Upper lobe of right lung (tissue), 1 donor: ENCODE measurements at regions not wholly inside any gene's neighbourhood (a gene's known extent, or its start where the extent isn't known, plus 50 kb on each side); places are given as distances from the start of the nearest gene placed in this dataset.

Experiments
- ATAC-seq: fragments of 200-7000 bp; cut with Tn5 transposase; one replicate; pipeline ENCODE4 v1.9.1; 2020; ENCODE audit warnings: mild to moderate bottlenecking, moderate library complexity
- DNase-seq: peaks from one replicate; pipeline ENCODE4 v3.0.0-alpha.2; 2020
- H3K27ac ChIP-seq: fragments of 200-600 bp; one replicate; pipeline ENCODE4 v1.8.0; 2022
- H3K27me3 ChIP-seq: fragments of 200-600 bp; one replicate; pipeline ENCODE4 v1.8.0; 2022; ENCODE audit warnings: mild to moderate bottlenecking
- H3K36me3 ChIP-seq: fragments of 200-600 bp; one replicate; pipeline ENCODE4 v1.8.0; 2022
- H3K4me1 ChIP-seq: fragments of 200-600 bp; one replicate; pipeline ENCODE4 v1.8.0; 2022
- H3K4me3 ChIP-seq: fragments of 200-600 bp; one replicate; pipeline ENCODE4 v1.8.0; 2022; ENCODE audit warnings: mild to moderate bottlenecking
- H3K9me3 ChIP-seq: fragments of 200-600 bp; one replicate; pipeline ENCODE4 v1.8.0; 2022
- CTCF ChIP-seq: fragments of 200-600 bp; IDR thresholded peaks from one replicate; pipeline ENCODE4 v1.8.0; 2022; ENCODE audit warnings: antibody characterized with exemption
- intact Hi-C: fragments of 100-400 bp; cut with DNase I; formaldehyde crosslinking; loops from one replicate; pipeline ENCODE4 v1.11.0; 2022
- donor health status: DM: no; HTN: yes; CAD: no; lungs with severe emphysema.

DNA sequence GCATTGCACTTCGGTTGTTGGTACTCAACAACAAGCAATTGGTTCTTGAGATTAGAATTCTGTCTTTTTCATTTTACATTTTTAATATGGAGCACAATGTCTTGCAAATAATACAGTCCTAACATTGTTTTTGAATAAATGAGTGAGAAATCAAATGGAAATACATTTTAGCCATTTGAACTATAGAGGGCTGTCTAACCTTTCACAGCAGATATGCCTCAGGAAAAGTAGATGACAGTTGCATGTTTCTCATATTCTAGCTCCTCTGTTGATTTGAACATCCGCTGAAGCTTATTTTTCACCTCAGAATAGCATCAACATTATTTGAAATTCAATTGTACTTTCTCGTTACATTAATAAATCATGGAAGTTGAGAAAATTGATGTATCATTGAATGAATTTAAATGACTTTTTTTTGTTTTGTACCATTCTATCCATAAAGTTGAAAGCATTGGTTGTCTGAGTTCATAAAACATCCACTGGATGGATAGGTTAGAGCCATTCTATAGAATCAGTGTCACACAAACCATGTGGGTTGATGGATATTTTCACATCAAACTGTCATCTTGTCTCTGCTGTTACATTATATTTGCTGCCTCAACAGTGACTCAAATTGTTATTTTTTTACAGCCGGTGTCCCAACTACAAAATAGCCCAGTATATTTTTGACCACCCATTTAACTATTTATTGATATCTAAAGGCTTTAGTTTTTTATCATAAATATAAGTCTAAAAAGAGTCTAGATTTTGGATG lies 928.3 kb downstream of the NSUN3 start:
- TF ChIP-seq CTCF: no peak

DNA sequence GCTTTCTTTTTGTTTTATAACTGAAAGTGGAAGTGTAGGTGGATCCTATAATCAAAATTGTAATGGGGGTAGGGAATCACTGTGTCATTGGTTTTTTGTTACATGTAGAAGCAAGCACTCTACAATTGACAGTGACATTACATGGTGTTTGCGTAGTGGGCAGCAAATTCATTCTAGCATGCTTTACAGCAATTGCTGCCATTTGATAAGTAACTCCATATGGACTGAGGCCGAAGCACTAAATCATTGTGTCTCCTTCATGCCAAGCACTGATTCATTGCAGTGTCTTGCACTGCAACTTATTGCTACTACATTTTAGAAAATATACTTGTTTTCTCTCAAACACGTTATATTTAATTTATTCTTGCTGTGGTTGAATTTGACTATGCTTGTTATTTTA lies 933.9 kb downstream of the NSUN3 start:
- H3K4me3 ChIP-seq: no peak overlapping the region
- intact Hi-C loops: no loop called here
- TF ChIP-seq CTCF: no peak
- no peaks in the 10 kb centered on the region for H3K36me3 ChIP-seq
- H3K27me3 ChIP-seq: peaks cover 3% of the 10 kb centered on the region
- no peak overlapping the region for H3K27ac ChIP-seq
- no peaks in the 10 kb centered on the region for H3K9me3 ChIP-seq
- ATAC-seq (no peak), DNase-seq (no peak)
- H3K4me1 ChIP-seq: no peaks in the 10 kb centered on the region

More for the DNA sequence above, 928.3 kb downstream of the NSUN3 start:
- Histone ChIP-seq H3K27me3 (peaks cover 7% of the 10 kb centered on the region), H3K36me3 (no peaks in the 10 kb centered on the region), H3K9me3 (no peaks in the 10 kb centered on the region), H3K4me1 (no peaks in the 10 kb centered on the region), H3K27ac (no peak overlapping the region), H3K4me3 (no peak overlapping the region)
- ATAC-seq (no peak), DNase-seq (no peak)
- intact Hi-C loops: no loop called here

DNA sequence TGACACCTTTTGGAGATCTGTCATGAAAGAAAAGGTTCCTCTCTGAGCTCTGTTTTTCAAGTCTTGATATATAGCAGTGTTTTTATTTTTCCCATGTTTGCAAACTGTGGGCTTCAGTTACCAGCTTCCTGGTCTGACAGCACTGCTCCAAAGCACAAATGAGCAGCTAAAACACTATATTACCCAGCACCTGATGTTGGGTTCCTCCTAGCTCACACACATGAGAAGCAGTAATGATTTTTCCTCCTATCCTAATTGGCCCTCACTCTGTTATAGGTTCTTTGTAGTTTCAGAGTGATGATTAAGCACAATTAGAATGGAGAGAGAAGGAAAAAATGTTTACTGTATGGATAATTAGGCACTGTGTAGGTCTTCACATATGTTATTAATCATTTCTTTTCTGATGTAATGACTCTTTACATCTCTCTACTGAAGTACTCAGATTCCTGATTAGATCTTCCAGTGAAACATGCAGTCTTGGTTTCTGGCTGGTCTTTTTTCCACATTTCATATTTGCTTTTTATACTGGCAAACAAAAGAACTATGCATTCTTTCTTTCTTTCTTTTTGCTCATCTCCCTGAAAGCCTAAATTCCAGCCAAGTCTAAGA lies 939.7 kb downstream of the NSUN3 start:
- no peaks in the 10 kb centered on the region for H3K4me1 ChIP-seq
- ATAC-seq (no peak), DNase-seq (no peak)
- H3K4me3 ChIP-seq: no peak overlapping the region
- H3K27ac ChIP-seq: no peak overlapping the region
- no peaks in the 10 kb centered on the region for H3K9me3 ChIP-seq
- H3K27me3 ChIP-seq: no peaks in the 10 kb centered on the region
- H3K36me3 ChIP-seq: no peaks in the 10 kb centered on the region
- intact Hi-C loops: no loop called here
- no peak for TF ChIP-seq CTCF

GRCh38 chr3:95028688-95029087 lies 965.8 kb downstream of the NSUN3 start:
- intact Hi-C loops: no loop called here
- TF ChIP-seq CTCF: no peak
- Histone ChIP-seq H3K27ac (no peak overlapping the region), H3K36me3 (no peaks in the 10 kb centered on the region), H3K4me3 (no peak overlapping the region), H3K4me1 (no peaks in the 10 kb centered on the region), H3K27me3 (no peaks in the 10 kb centered on the region), H3K9me3 (no peaks in the 10 kb centered on the region)
- ATAC-seq (no peak), DNase-seq (no peak)

DNA sequence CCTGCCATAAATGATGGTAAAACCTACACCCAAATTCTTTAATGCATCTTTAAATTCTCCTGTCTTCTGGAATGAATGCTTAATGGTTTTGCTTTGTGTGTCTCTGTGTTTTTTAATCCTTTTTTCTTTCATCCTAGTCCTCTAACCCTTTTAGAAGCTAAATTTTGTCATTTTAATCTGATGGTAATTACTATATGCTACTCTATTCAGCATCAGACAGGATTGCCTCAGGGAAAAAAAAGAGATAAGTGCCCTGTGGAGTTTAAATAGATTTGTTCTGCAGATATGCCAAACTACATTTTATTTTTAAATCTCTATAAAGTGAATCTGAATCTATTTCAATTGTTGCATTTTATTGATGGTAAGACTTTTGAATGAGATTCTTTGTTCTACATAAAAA lies 966.8 kb downstream of the NSUN3 start:
- no peak for ATAC-seq
- no peaks in the 10 kb centered on the region for H3K9me3 ChIP-seq

More for the DNA sequence above, 966.8 kb downstream of the NSUN3 start:
- Histone ChIP-seq H3K4me1 (no peaks in the 10 kb centered on the region), H3K4me3 (no peak overlapping the region), H3K27me3 (no peaks in the 10 kb centered on the region), H3K27ac (no peak overlapping the region), H3K36me3 (no peaks in the 10 kb centered on the region)
- no peak for DNase-seq
- intact Hi-C loops: no loop called here
- TF ChIP-seq CTCF: no peak
